Breast epithelium (tissue), 3 donors: ENCODE measurements at regions not wholly inside any gene's neighbourhood (a gene's known extent, or its start where the extent isn't known, plus 50 kb on each side); places are given as distances from the start of the nearest gene placed in this dataset.

Experiments
- POLR2AphosphoS5 ChIP-seq, 3 donors: sonication (generic); formaldehyde crosslinking; IDR thresholded peaks; one replicate each; pipeline ENCODE4 v1.6.1; 2017; ENCODE audit warnings: antibody characterized with exemption in 3 of 3
- TF ChIP-seq, protein P1 (sequence below), 3 donors: fragments of 450-650 bp; IDR thresholded peaks; one replicate each; pipeline ENCODE4 v1.5.1; 2016 to 2017; ENCODE audit warnings: antibody characterized with exemption in 3 of 3, mild to moderate bottlenecking in 3 of 3, moderate library complexity in 3 of 3

DNA sequence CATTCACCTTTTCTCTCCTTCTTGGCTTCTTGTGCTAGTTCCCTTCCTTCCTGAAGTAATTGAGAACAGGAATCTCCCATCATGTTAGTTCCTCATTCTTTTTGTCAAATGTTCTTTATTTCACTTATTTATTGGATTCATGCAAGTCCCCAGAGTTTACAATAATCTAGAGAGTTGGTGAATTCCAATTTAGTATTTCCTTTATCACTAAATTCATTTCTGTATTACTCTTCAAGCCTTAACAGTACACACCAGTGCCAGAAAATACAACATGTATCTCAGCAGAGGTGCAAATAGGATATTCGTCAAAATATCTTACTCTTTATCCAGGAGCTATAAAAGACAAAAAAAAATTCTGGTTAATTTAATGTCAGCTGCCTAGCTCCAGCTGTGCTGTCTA lies 121.9 kb upstream of the SETBP1 start:
- TF ChIP-seq POLR2AphosphoS5 (IDR thresholded peaks at IDR 0.05) = no peak
- TF ChIP-seq, protein P1, sequence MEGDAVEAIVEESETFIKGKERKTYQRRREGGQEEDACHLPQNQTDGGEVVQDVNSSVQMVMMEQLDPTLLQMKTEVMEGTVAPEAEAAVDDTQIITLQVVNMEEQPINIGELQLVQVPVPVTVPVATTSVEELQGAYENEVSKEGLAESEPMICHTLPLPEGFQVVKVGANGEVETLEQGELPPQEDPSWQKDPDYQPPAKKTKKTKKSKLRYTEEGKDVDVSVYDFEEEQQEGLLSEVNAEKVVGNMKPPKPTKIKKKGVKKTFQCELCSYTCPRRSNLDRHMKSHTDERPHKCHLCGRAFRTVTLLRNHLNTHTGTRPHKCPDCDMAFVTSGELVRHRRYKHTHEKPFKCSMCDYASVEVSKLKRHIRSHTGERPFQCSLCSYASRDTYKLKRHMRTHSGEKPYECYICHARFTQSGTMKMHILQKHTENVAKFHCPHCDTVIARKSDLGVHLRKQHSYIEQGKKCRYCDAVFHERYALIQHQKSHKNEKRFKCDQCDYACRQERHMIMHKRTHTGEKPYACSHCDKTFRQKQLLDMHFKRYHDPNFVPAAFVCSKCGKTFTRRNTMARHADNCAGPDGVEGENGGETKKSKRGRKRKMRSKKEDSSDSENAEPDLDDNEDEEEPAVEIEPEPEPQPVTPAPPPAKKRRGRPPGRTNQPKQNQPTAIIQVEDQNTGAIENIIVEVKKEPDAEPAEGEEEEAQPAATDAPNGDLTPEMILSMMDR (IDR thresholded peaks at IDR 0.05) = no peak
